ENCODE measurements at regions not wholly inside any gene's neighbourhood (a gene's known extent, or its start where the extent isn't known, plus 50 kb on each side); places are given as distances from the start of the nearest gene placed in this dataset.
"Not testable (repeated sequence)": the region's sequence is repeated elsewhere in the genome, so short reads cannot be mapped to it uniquely, and the experiment has no call there.

- DNase-seq (ENCODE audit: extremely low read depth, low read depth, low spot score), result no peak
Measured at GRCh38 chr3:101995371-101996046, 146.2 kb downstream of the NFKBIZ start.

- DNase-seq (ENCODE audit: extremely low read depth, low read depth, low spot score), result no peak
Measured at GRCh38 chr3:101996832-101997231, 147.5 kb downstream of the NFKBIZ start.

- no peak for DNase-seq (ENCODE audit: extremely low read depth, low read depth, low spot score)
Measured at GRCh38 chr3:101998256-101998926, 149.1 kb downstream of the NFKBIZ start.

GRCh38 chr3:101999177-101999779 is 150.0 kb downstream of the NFKBIZ start:
- no peak for DNase-seq (ENCODE audit: extremely low read depth, low read depth, low spot score)

GRCh38 chr3:102000620-102001209 is 151.4 kb downstream of the NFKBIZ start:
- no peak for DNase-seq (ENCODE audit: extremely low read depth, low read depth, low spot score)

GRCh38 chr3:102002056-102002455 is 152.7 kb downstream of the NFKBIZ start:
- DNase-seq (ENCODE audit: extremely low read depth, low read depth, low spot score), result no peak

- DNase-seq (ENCODE audit: extremely low read depth, low read depth, low spot score), result no peak
Measured at GRCh38 chr3:102004561-102004960, 155.2 kb downstream of the NFKBIZ start.

GRCh38 chr3:102005551-102005950 is 156.2 kb downstream of the NFKBIZ start:
- DNase-seq (ENCODE audit: extremely low read depth, low read depth, low spot score), result no peak

GRCh38 chr3:102006812-102007485 is 157.6 kb downstream of the NFKBIZ start:
- DNase-seq (ENCODE audit: extremely low read depth, low read depth, low spot score), result peak; percentile 66

- DNase-seq (ENCODE audit: extremely low read depth, low read depth, low spot score), result not testable (repeated sequence)
Measured at GRCh38 chr3:102008436-102008835, 159.1 kb downstream of the NFKBIZ start.

- no peak for DNase-seq (ENCODE audit: extremely low read depth, low read depth, low spot score)
Measured at GRCh38 chr3:102016417-102016816, 167.1 kb downstream of the NFKBIZ start.

GRCh38 chr3:102017784-102018183 is 168.5 kb downstream of the NFKBIZ start:
- no peak for DNase-seq (ENCODE audit: extremely low read depth, low read depth, low spot score)

- DNase-seq (ENCODE audit: extremely low read depth, low read depth, low spot score), result no peak
Measured at GRCh38 chr3:102018551-102018950, 169.2 kb downstream of the NFKBIZ start.

- no peak for DNase-seq (ENCODE audit: extremely low read depth, low read depth, low spot score)
Measured at GRCh38 chr3:102020735-102021134, 171.4 kb downstream of the NFKBIZ start.

GRCh38 chr3:102024270-102024904 is 175.1 kb downstream of the NFKBIZ start:
- DNase-seq (ENCODE audit: extremely low read depth, low read depth, low spot score), result no peak

GRCh38 chr3:102025606-102026270 is 176.4 kb downstream of the NFKBIZ start:
- DNase-seq (ENCODE audit: extremely low read depth, low read depth, low spot score), result no peak

GRCh38 chr3:102026656-102027055 is 177.3 kb downstream of the NFKBIZ start:
- DNase-seq (ENCODE audit: extremely low read depth, low read depth, low spot score), result no peak

- no peak for DNase-seq (ENCODE audit: extremely low read depth, low read depth, low spot score)
Measured at GRCh38 chr3:102030661-102031060, 181.3 kb downstream of the NFKBIZ start.

- no peak for DNase-seq (ENCODE audit: extremely low read depth, low read depth, low spot score)
Measured at GRCh38 chr3:102031834-102032233, 182.5 kb downstream of the NFKBIZ start.

Data from glomerular endothelial cell (primary cell).